ENCODE measurements at regions not wholly inside any gene's neighbourhood (a gene's known extent, or its start where the extent isn't known, plus 50 kb on each side); places are given as distances from the start of the nearest gene placed in this dataset.

DNA sequence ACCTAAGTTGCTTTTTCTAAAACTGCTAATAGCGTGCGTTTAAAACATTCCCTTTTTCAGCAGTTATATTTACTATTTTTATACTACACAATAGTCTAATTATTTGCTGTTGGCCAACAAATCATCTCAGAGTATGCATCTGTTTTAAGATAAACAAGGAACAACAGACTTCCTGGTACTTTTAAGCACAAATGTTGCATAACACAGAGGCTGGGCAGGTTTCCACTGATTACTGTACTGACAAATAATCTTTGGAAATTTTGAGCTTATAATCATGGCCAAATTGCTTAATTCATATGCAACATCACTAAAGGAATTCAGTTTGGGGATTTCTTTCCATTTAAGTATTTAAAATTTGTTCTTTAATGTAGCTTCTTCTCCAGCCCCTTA lies 737.4 kb upstream of the SALL3 start:
- no peak overlapping the region for H3K4me3 ChIP-seq
- TF ChIP-seq, protein P1, sequence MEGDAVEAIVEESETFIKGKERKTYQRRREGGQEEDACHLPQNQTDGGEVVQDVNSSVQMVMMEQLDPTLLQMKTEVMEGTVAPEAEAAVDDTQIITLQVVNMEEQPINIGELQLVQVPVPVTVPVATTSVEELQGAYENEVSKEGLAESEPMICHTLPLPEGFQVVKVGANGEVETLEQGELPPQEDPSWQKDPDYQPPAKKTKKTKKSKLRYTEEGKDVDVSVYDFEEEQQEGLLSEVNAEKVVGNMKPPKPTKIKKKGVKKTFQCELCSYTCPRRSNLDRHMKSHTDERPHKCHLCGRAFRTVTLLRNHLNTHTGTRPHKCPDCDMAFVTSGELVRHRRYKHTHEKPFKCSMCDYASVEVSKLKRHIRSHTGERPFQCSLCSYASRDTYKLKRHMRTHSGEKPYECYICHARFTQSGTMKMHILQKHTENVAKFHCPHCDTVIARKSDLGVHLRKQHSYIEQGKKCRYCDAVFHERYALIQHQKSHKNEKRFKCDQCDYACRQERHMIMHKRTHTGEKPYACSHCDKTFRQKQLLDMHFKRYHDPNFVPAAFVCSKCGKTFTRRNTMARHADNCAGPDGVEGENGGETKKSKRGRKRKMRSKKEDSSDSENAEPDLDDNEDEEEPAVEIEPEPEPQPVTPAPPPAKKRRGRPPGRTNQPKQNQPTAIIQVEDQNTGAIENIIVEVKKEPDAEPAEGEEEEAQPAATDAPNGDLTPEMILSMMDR (IDR thresholded peaks at IDR 0.05): no peak
- no peak for TF ChIP-seq POLR2A (IDR thresholded peaks at IDR 0.05)
- no peaks in the 10 kb centered on the region for H3K36me3 ChIP-seq
- no peak overlapping the region for H3K27ac ChIP-seq
- peak in 1 of 3 donors; percentile 61 for DNase-seq
- no peaks in the 10 kb centered on the region for H3K4me1 ChIP-seq
- H3K27me3 ChIP-seq: no peaks in the 10 kb centered on the region
- H3K9me3 ChIP-seq: no peaks in the 10 kb centered on the region

DNA sequence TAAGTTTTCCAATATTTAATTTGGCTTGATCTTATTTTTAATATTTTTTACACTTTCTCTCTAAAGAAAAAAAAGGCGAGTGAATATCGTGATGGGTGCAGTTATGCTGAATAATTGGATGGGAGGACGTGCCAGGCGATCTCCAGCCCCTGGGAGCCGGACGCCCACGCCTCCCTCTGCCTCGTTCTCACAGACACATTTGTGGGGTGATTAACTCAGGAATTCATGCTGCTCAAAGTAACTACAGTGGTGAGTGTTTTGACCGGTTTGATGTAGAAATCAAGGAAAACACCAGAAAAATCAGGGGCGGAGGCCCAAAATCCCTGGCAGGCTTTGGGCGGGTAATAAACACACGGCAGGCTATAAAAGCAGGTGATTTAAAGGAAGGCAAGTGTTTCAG lies 736.8 kb upstream of the SALL3 start:
- Histone ChIP-seq H3K27me3 (no peaks in the 10 kb centered on the region), H3K4me3 (no peak overlapping the region), H3K9me3 (no peaks in the 10 kb centered on the region), H3K4me1 (no peaks in the 10 kb centered on the region), H3K27ac (no peak overlapping the region), H3K36me3 (no peaks in the 10 kb centered on the region)
- no peak for TF ChIP-seq POLR2A (IDR thresholded peaks at IDR 0.05)
- TF ChIP-seq, protein P1 (IDR thresholded peaks at IDR 0.05): no peak
- DNase-seq: no peak

DNA sequence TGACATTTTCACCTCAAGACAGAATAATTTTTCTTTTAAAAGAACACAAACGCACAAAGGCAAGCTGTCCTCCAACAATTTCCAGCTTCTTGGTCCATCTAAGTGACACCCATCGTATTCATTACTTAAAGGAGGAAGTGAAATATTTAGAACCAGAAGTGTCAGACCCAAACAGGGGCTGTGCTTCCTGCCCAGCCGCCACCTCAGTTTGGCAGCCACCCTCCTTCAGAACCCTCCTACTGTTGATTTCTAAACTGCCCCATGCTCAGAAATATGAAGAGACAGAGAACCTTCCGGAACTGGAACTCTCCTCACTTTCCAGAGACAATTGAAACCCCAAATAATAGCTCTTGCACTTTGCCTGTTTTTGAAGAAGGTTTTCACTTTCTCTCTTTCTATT lies 734.8 kb upstream of the SALL3 start:
- Histone ChIP-seq H3K36me3 (no peaks in the 10 kb centered on the region), H3K27me3 (no peaks in the 10 kb centered on the region), H3K4me3 (no peak overlapping the region), H3K27ac (no peak overlapping the region), H3K4me1 (no peaks in the 10 kb centered on the region), H3K9me3 (no peaks in the 10 kb centered on the region)
- no peak for DNase-seq
- TF ChIP-seq POLR2A (IDR thresholded peaks at IDR 0.05): no peak
- TF ChIP-seq, protein P1 (IDR thresholded peaks at IDR 0.05): no peak

DNA sequence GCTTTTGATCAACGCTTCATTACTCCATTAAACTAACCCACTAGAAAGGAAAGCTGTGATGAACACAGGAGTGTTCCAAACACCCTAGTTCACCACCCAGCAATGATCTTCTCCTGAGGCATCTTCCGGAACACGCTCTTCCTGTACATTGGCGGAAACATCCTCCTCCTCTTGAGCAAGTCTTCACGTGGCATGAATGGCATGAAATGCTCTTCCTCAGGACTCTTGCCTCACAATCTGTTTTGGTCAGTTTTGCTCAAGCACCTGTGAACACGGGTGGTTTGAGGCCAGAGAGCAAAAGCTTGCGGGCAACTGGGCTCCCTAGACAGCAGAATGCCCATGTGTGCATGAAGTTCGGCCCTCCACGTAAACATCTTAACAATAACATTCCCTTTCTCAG lies 734.2 kb upstream of the SALL3 start:
- no peaks in the 10 kb centered on the region for H3K36me3 ChIP-seq
- H3K27me3 ChIP-seq: no peaks in the 10 kb centered on the region
- no peak overlapping the region for H3K27ac ChIP-seq
- no peaks in the 10 kb centered on the region for H3K9me3 ChIP-seq
- H3K4me1 ChIP-seq: no peaks in the 10 kb centered on the region
- no peak for TF ChIP-seq POLR2A (IDR thresholded peaks at IDR 0.05)
- TF ChIP-seq, protein P1 (IDR thresholded peaks at IDR 0.05): no peak
- no peak overlapping the region for H3K4me3 ChIP-seq
- no peak for DNase-seq

- no peak overlapping the region for H3K27ac ChIP-seq
- DNase-seq: no peak
- H3K4me1 ChIP-seq: no peaks in the 10 kb centered on the region
- TF ChIP-seq POLR2A (IDR thresholded peaks at IDR 0.05): no peak
- TF ChIP-seq, protein P1 (IDR thresholded peaks at IDR 0.05): no peak
- H3K9me3 ChIP-seq: no peaks in the 10 kb centered on the region
- H3K27me3 ChIP-seq: no peaks in the 10 kb centered on the region
- H3K4me3 ChIP-seq: no peak overlapping the region
- no peaks in the 10 kb centered on the region for H3K36me3 ChIP-seq
These were observed 733.6 kb upstream of the SALL3 start for GRCh38 chr18:78246050-78246449.

DNA sequence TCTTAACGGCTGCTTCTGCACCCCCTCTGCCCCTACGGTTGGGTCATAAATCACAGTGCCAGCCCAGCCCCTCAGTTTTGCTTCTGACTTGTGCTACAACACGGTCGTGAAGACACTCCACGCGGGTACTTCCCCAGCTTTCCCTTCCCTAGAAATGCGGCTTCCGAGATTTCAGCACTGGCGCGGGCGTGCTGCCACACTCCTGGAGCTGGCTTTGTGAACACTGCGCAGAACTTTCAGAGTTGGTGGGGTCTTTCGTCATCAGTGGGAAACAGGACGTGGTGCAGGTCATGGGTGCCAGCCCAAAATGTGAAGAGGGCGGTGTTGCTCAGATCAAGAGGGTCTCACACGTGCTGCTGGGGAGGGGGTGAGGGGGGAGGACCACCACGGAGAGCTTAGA lies 733.0 kb upstream of the SALL3 start:
- no peak overlapping the region for H3K27ac ChIP-seq
- no peaks in the 10 kb centered on the region for H3K36me3 ChIP-seq
- no peaks in the 10 kb centered on the region for H3K4me1 ChIP-seq
- H3K4me3 ChIP-seq: no peak overlapping the region
- H3K27me3 ChIP-seq: no peaks in the 10 kb centered on the region
- no peaks in the 10 kb centered on the region for H3K9me3 ChIP-seq
- no peak for DNase-seq
- TF ChIP-seq, protein P1 (IDR thresholded peaks at IDR 0.05): no peak
- TF ChIP-seq POLR2A (IDR thresholded peaks at IDR 0.05): no peak
